Stimulated activated CD4-positive, alpha-beta T cell treated with anti-CD3 and anti-CD28 coated beads, Interleukin-2, amount 100 ng/mL, for 4 hours (primary cell): ENCODE measurements at regions not wholly inside any gene's neighbourhood (a gene's known extent, or its start where the extent isn't known, plus 50 kb on each side); places are given as distances from the start of the nearest gene placed in this dataset.

Experiments used
- DNase-seq: peaks from one replicate; pipeline ENCODE4 v3.0.0-alpha.2; 2020; ENCODE audit warnings: low read depth

DNA sequence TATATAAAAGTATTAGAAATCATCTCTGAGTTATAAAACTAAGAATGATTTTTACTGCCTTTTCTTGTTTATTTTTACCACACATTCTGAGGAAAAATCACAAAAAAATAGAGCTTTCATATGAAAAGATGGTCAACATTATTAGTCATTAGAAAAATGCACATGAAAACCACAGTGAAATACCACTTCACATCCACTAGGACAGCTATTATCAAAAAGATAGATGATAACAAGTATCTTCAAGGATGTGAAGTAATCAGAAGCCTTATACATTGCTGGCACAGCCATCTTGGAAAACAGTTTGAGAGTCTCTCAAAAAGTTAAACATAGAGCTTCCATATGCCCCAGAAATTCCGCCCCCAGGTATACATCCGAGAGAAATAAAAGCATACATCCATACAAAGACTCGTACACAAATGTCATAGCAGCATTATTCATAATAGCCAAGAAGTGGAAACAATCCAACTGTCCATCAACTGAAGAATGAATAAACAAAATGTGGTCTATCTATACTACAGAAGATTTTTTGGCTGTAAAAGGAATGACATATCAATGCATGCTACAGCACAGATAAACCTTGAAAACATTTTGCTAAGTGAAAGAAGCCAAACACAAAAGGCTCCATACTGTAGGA, 523.9 kb downstream of the FUT8 start:
- DNase-seq: no peak

- DNase-seq: no peak
These were observed 524.8 kb downstream of the FUT8 start for GRCh38 chr14:65937079-65937959.

DNA sequence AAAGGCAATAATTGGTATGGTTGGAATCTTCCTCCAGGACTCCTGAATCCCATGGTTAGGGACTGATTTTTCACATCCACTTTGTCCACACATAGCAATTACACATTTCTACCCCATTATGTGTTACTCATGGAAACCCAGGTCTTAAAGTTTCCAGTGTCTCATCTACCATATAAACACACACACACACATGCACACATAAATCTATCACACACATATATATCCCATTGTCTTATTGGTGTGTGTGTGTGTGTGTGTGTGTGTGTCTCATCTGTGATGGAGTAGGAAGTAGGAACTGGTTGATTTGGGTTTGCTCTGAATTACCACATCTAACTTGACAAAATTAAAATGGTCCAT, 525.4 kb downstream of the FUT8 start:
- no peak for DNase-seq

DNA sequence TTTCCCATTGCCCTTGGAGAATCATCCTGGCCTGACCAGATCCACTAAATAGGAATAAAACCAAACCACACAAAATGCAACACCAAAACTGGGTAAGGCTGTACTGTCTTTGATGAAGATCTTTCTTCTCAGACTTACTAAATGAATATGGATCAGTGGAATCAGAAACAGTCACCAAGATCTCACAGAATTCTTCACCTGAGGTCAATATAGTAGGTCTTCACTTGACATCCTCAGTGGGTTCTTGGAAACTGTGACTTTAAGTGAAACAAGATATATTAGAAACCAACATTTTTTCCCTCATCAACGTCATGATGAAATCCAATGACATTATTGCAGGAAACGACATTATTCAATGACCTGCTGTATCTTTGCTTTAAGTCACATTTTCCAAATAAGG, 526.2 kb downstream of the FUT8 start:
- no peak for DNase-seq

DNA sequence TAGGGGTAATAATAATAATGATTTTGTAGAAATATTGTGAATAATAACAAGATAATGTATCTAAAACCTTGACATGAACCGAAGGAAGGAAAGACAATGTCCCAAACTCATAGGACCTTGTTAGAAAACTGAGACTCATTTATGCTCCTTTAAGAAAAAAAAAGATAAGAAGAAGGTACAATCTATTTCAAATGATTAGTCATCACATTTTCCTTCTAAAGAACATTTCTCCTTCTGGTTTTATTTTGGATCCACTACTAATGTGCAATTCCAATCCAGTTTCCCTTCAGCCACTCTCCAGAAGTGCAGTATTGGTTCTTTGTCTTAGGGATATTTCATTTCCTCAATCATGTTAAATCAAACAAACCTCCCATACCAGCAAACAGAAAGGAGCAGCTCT, 526.7 kb downstream of the FUT8 start:
- DNase-seq: no peak

- DNase-seq: no peak
These were observed 527.7 kb downstream of the FUT8 start for GRCh38 chr14:65940056-65940735.

GRCh38 chr14:65941091-65941490, 528.6 kb downstream of the FUT8 start:
- no peak for DNase-seq

- no peak for DNase-seq
These were observed 530.6 kb downstream of the FUT8 start for GRCh38 chr14:65943150-65943549.

- no peak for DNase-seq
These were observed 531.4 kb downstream of the FUT8 start for GRCh38 chr14:65943916-65944410.

GRCh38 chr14:65945327-65945726, 532.8 kb downstream of the FUT8 start:
- no peak for DNase-seq

DNA sequence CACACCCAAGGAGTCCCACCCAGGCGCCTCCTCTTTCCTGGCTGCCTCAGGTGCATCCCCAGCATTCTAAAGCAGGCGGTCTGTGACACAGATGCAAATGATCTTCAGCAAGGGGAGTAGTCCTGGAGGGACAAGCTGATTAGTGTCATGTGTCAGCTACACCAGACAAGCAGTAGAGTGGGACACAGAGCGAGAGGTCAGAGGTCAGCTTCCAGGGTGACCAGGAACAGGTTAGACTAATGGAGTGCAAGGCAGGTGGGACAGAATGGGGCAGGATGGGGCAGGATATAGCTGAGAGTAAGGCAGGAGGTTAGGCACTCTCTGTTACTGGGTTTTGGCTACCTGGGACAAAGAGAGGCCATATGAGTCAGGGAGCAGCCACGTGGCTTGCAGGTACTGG, 534.0 kb downstream of the FUT8 start:
- DNase-seq: no peak

- no peak for DNase-seq
These were observed 535.8 kb downstream of the FUT8 start for GRCh38 chr14:65948302-65948701.

- no peak for DNase-seq
These were observed 536.3 kb upstream of the CCDC196 start for GRCh38 chr14:65949711-65950516.

GRCh38 chr14:65954942-65955341, 531.2 kb upstream of the CCDC196 start:
- no peak for DNase-seq

DNA sequence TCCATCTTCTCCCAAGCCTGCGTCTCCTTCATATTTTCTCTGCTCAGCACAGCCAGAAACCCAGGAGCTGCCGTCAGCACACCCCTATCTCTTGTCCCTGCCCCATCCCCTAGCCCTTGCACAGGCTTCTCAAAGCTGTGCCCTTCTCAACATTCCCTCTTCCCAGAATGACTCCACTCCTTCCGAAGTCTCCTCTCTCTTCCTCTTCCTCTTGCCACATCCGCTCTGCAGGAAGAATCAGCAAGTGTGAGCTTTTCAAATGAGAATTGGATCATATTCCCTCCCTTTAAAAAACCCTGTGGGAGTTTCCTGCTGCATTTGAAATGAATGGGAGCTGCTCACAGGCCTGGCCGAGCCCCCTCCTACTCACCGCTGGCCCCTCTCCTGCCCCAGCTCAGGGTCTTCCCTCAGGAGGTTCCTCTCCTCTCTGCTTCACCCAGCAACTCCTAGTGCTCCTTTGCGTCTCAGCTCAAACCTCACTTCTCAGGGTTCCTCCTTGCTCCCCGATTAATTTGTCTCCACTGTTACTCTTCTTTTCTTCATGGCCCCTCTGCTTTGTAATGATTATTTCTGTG, 528.5 kb upstream of the CCDC196 start:
- no peak for DNase-seq

GRCh38 chr14:65958664-65959562, 527.3 kb upstream of the CCDC196 start:
- no peak for DNase-seq

DNA sequence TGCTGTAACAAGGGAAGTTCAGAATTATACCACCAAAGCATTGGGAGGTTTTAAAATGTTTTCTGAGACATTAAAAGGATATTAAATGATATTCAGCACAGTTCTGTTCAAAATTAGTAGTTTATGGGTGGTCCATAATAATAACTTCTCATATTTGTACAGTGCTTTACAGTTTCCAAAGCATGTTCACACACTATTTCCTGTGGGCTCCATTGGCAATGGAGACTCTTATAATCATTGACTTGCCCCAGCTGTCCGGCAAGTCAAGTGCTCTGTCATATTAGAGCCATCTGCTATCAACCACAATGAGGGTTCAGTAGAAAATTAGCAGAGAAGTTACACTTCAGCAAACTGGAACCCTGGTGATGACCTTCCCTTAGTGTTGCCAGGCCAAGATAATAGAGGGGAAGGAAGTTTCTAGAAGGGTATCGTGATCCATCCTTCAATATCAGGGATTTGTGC, 526.6 kb upstream of the CCDC196 start:
- DNase-seq: no peak

- DNase-seq: peak; percentile 48
These were observed 525.2 kb upstream of the CCDC196 start for GRCh38 chr14:65961004-65961403.

- DNase-seq: no peak
These were observed 523.2 kb upstream of the CCDC196 start for GRCh38 chr14:65962952-65963351.

DNA sequence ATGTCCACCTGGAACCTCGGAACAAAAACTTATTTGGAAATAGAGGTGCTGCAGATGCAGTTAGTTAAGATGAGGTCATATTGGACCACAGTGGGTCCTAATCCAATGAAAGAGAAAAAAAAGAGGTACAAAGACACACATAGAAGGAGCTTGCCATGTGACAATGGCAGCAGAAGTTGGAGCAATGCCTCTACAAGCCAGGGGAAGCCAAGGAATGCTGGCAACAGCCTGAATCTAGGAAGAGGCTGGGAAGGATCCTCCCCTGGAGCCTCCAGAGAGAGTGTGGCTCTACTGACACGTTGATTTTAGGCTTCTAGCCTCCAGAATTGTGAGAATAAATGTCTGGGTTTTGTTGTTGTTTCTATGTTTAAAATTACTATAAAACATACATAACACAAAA, 521.8 kb upstream of the CCDC196 start:
- DNase-seq: no peak

- DNase-seq: no peak
These were observed 520.0 kb upstream of the CCDC196 start for GRCh38 chr14:65966188-65966587.
